Esophagus muscularis mucosa (tissue), 3 donors: ENCODE measurements at regions not wholly inside any gene's neighbourhood (a gene's known extent, or its start where the extent isn't known, plus 50 kb on each side); places are given as distances from the start of the nearest gene placed in this dataset.

Source experiments
- CTCF ChIP-seq, 3 experiments: fragments of 200-600 bp in 2 of 3; fragments of 450-650 bp in 1 of 3; sonication (generic) in 2 of 3; IDR thresholded peaks; one replicate each; pipeline ENCODE4 v1.5.1; 2017 to 2019; ENCODE audit warnings: antibody characterized with exemption in 3 of 3, mild to moderate bottlenecking in 2 of 3, moderate library complexity in 1 of 3
- POLR2A ChIP-seq: fragments of 450-650 bp; IDR thresholded peaks from one replicate; pipeline ENCODE4 v1.6.1; 2017; ENCODE audit warnings: antibody characterized with exemption, moderate library complexity, mild to moderate bottlenecking, low read depth
- POLR2AphosphoS5 ChIP-seq, 2 donors: sonication (generic); formaldehyde crosslinking; IDR thresholded peaks; one replicate each; pipeline ENCODE4 v1.6.1; 2017; ENCODE audit warnings: antibody characterized with exemption in 2 of 2

GRCh38 chr2:59919579-59919978 is 633.9 kb downstream of the BCL11A start:
- TF ChIP-seq POLR2AphosphoS5 (IDR thresholded peaks at IDR 0.05), result no peak
- no peak for TF ChIP-seq POLR2A
- TF ChIP-seq CTCF (IDR thresholded peaks at IDR 0.05), result no peak
